ENCODE measurements at regions not wholly inside any gene's neighbourhood (a gene's known extent, or its start where the extent isn't known, plus 50 kb on each side); places are given as distances from the start of the nearest gene placed in this dataset.

DNA sequence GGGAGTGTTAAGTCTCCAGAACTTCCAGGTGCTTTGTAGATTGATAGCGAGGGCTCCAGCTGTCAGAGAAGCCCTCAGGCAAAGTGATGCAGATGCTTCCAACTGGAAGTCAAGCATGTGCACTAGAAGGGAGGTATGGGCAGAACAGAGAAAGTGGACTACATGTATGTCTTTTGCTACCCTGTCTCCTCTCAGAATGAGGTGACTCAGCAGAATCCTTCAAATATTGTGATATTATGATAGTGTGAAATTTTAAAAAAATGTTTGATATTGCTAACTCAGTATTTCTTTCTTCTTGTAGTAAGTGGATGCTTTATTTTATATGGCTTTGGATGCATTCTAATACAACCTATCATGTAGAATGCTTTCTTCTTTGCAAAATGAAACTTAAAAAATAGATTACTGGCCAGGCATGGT lies 138.9 kb upstream of the SVIL start:
- no peak overlapping the region for H3K9ac ChIP-seq (ENCODE audit: low read depth in 1 of 2, low read length in 2 of 2)
- no peak for DNase-seq (ENCODE audit: low spot score)
- TF ChIP-seq, protein P1, sequence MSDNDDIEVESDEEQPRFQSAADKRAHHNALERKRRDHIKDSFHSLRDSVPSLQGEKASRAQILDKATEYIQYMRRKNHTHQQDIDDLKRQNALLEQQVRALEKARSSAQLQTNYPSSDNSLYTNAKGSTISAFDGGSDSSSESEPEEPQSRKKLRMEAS (IDR thresholded peaks at IDR 0.05) = no peak
- TF ChIP-seq EGR1 (IDR thresholded peaks at IDR 0.05; ENCODE audit: low read depth in 2 of 2) = no peak
- no peak for TF ChIP-seq RXRA (IDR thresholded peaks at IDR 0.05)
- TF ChIP-seq, protein P2, sequence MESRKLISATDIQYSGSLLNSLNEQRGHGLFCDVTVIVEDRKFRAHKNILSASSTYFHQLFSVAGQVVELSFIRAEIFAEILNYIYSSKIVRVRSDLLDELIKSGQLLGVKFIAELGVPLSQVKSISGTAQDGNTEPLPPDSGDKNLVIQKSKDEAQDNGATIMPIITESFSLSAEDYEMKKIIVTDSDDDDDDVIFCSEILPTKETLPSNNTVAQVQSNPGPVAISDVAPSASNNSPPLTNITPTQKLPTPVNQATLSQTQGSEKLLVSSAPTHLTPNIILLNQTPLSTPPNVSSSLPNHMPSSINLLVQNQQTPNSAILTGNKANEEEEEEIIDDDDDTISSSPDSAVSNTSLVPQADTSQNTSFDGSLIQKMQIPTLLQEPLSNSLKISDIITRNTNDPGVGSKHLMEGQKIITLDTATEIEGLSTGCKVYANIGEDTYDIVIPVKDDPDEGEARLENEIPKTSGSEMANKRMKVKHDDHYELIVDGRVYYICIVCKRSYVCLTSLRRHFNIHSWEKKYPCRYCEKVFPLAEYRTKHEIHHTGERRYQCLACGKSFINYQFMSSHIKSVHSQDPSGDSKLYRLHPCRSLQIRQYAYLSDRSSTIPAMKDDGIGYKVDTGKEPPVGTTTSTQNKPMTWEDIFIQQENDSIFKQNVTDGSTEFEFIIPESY (IDR thresholded peaks at IDR 0.05) = no peak
- no peak for TF ChIP-seq TAF1 (conservative IDR thresholded peaks at IDR 0.05)
- TF ChIP-seq HNF4A (conservative IDR thresholded peaks at IDR 0.05) = no peak
- no peak for TF ChIP-seq HNF4G (IDR thresholded peaks at IDR 0.05)
- no peak for TF ChIP-seq RAD21 (IDR thresholded peaks at IDR 0.05)
- no peak for TF ChIP-seq REST (IDR thresholded peaks at IDR 0.05)
- no peak for TF ChIP-seq GABPA (IDR thresholded peaks at IDR 0.05 in 1 of 2, conservative IDR thresholded peaks at IDR 0.05 in 1 of 2)
- TF ChIP-seq SP1 (IDR thresholded peaks at IDR 0.05) = no peak
- no peak for TF ChIP-seq FOXA1 (IDR thresholded peaks at IDR 0.05)
- TF ChIP-seq YY1 (IDR thresholded peaks at IDR 0.05) = no peak
- no peak for TF ChIP-seq ATF3 (IDR thresholded peaks at IDR 0.05)
- no peak for TF ChIP-seq NR2F2 (IDR thresholded peaks at IDR 0.05)
- no peak for TF ChIP-seq JUND (IDR thresholded peaks at IDR 0.05)
- no peaks in the 10 kb centered on the region for H3K27me3 ChIP-seq (ENCODE audit: control insufficient read depth in 4 of 4, insufficient read depth in 4 of 4, low read length in 3 of 4)
- no peaks in the 10 kb centered on the region for H3K9me3 ChIP-seq (ENCODE audit: control insufficient read depth in 4 of 4, low read length in 3 of 4)
- no peaks in the 10 kb centered on the region for H3K4me1 ChIP-seq (ENCODE audit: control insufficient read depth in 4 of 4, insufficient read depth in 4 of 4, low read length in 3 of 4)
- H3K36me3 ChIP-seq (ENCODE audit: control insufficient read depth in 4 of 4, insufficient read depth in 3 of 4, low read depth in 1 of 4, low read length in 3 of 4) = no peaks in the 10 kb centered on the region
- H3K4me3 ChIP-seq (ENCODE audit: low read depth in 1 of 3, low read length in 3 of 3) = no peak overlapping the region
- WGBS = 97% methylated on average over 1 of the region's 1 CpG
- H3K27ac ChIP-seq (ENCODE audit: low read depth in 1 of 2, low read length in 2 of 2) = no peak overlapping the region

- Histone ChIP-seq H3K27me3 (ENCODE audit: control insufficient read depth in 4 of 4, insufficient read depth in 4 of 4, low read length in 3 of 4) (no peaks in the 10 kb centered on the region), H3K36me3 (ENCODE audit: control insufficient read depth in 4 of 4, insufficient read depth in 3 of 4, low read depth in 1 of 4, low read length in 3 of 4) (no peaks in the 10 kb centered on the region), H3K4me3 (ENCODE audit: low read depth in 1 of 3, low read length in 3 of 3) (no peak overlapping the region), H3K4me1 (ENCODE audit: control insufficient read depth in 4 of 4, insufficient read depth in 4 of 4, low read length in 3 of 4) (no peaks in the 10 kb centered on the region), H3K9me3 (ENCODE audit: control insufficient read depth in 4 of 4, low read length in 3 of 4) (no peaks in the 10 kb centered on the region), H3K9ac (ENCODE audit: low read depth in 1 of 2, low read length in 2 of 2) (no peak overlapping the region), H3K27ac (ENCODE audit: low read depth in 1 of 2, low read length in 2 of 2) (no peak overlapping the region)
- WGBS = 73% methylated on average over 5 of the region's 5 CpGs
- DNase-seq (ENCODE audit: low spot score) = no peak
- no peak for TF ChIP-seq HNF4A (conservative IDR thresholded peaks at IDR 0.05)
- no peak for TF ChIP-seq TAF1 (conservative IDR thresholded peaks at IDR 0.05)
- TF ChIP-seq RXRA (IDR thresholded peaks at IDR 0.05) = no peak
- no peak for TF ChIP-seq FOXA2 (IDR thresholded peaks at IDR 0.05)
- TF ChIP-seq, protein P2 (IDR thresholded peaks at IDR 0.05) = no peak
Measured at GRCh38 chr10:29772403-29772802, 137.6 kb upstream of the SVIL start.
